GM21737 (cell line): ENCODE measurements at regions not wholly inside any gene's neighbourhood (a gene's known extent, or its start where the extent isn't known, plus 50 kb on each side); places are given as distances from the start of the nearest gene placed in this dataset.
"Not testable (repeated sequence)": the region's sequence is repeated elsewhere in the genome, so short reads cannot be mapped to it uniquely, and the experiment has no call there.

Experiments
- ATAC-seq: cut with Tn5 transposase; IDR thresholded peaks from one replicate; pipeline ENCODE4 v1.9.1; 2021; ENCODE audit warnings: mild to moderate bottlenecking, moderate library complexity; ENCODE audit not compliant: unreplicated experiment

DNA sequence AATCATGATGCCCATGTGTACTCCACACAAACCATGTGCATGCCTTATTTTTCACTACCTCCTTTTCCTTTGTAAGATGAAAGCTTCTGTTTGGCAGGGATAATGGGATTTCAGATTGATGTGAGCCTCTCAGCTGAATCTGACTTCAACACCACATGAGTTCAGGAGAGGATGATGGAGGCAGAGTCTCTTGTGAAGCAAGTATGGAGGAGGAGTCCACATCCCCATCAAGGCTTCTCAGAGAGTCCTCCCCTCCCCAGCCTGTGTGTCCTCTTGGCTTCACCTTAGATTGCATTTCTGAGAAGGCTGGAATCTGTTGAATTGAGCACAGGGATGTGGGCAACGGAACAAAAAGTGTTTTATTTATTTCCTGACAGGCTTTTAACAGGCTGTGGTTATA lies 370.4 kb downstream of the FAT3 start:
- ATAC-seq = no peak

DNA sequence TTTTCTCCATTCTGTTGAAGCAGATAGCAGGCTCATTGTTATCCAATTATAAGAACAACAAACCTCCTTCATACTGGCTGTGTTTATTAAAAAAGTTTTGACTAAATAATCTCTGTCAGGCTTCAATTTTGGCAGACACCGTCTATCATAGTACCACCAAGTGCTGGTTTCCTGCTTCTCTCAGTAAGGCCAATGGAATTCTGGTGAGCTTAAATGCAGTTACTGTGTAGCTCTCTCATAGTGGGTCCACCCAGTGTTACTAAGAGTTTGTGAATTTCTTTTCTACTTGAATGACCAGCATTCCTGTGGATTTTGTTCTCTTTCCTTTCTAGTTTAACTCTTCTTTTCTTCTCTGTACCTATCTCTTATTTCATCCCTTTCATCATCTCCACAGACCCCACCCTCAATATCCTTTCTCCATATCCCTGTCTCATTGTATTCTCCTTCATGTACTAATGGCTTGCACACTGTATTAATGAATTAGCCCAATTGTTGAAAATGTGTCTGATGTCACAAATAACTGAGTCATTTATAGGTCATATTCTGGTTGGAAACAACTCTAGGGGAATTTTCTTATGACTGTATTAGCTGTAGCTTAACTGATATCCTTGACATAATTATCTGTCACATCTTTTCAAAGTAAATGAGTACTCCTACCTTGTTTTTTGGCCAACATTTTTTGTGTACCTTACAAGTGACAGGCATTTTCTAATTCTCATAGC lies 372.1 kb downstream of the FAT3 start:
- ATAC-seq = no peak

DNA sequence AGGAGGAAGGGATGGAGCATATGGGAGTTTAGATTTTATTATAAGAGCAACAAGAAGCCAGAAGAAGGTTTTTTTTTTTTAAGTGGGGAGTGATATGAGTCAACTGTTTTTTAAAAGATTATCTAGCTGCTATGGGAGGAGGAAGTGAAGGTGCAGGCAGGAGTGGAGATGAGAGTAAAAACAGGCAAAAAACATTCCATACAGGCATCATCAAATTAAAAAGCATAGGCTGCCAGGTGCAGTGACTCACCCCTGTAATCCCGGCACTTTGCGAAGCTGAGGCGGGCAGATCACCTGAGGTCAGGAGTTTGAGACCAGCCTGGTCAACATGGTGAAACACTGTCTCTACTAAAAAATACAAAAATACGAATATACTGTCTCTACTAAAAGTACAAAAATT lies 368.4 kb upstream of the MTNR1B start:
- no peak for ATAC-seq

DNA sequence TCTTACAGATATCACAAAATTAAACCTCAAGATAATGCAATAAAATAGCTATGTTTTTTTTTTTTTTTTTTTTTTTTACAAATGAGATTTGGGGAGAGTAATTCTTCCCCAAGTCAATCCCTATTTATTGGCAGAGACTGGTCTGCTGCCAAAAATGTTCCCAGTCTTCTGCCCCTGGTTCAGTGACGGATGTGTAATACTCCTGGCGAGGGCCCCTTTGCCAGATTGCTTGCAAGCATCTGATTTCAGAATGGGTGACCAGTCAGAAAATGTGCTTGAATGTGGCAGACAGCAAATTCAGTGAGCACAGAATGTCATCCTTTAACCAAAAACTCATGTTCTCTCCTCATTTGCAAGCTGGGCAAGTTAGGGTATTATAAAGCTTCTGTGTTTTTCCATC lies 363.8 kb upstream of the MTNR1B start:
- ATAC-seq = no peak

DNA sequence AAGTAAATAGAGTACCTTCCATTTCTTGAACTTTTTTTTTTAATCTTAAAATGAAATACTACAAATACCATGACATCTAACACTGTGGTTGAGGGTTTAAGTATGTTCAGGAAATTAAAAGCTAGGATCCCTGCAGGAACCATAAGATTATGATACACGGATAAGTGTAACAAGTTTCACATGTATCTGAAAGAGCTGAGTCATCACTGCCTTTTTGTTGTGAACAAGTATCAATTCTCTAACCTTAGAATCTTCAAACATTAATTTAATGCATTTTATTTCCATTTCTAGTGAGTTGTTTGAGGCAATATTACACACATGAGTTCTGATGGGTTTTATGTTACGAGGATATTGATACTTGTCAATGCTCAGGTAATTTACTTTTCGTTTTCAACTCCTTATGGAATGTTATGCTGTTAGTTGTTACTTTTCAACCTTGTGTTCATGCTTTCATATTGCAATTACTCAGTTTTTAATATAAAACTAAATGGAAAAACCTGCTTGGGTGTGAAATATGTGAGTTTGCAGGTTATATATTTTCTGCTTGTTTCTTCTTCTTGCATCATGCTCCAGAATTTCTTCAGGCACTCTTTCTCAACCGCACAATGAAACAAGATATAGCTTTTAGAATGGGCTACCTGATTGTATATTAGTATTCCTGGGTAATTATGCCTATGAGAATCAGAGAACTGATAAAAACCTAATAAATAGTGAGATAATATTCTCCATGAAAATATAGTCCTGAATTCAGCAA lies 361.3 kb upstream of the MTNR1B start:
- no peak for ATAC-seq

DNA sequence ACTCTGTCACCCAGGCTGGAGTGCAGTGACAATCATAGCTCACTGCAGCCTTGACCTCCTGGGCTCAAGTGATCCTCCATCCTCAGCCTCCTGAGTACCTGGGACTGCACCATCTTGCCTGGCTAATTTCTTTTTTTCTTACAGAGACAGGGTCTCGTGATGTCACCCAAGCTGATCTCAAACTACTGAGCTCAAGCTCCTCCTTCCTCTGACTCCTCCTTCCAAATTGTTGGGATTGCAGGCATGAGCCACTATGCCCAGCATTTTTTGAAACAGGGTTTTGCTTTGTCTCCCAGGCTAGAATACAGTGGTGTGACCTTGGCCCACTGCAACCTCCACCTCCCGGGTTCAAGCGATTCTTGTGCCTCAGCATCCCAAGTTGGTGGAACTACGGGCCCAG lies 358.3 kb upstream of the MTNR1B start:
- ATAC-seq = no peak

DNA sequence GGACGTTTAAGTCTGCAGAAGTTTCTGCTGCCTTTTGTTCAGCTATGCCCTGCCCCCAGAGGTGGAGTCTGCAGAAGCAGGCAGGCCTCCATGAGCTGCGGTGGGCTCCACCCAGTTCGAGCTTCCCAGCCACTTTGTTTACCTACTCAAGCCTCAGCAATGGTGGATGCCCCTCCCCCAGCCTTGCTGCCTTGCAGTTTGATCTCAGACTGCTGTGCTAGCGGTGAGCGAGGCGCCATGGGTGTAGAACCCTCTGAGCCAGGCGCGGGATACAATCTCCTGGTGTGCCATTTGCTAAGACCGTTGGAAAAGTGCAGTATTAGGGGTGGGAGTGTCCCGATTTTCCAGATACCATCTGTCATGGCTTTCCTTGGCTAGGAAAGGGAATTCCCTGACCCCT lies 351.4 kb upstream of the MTNR1B start:
- ATAC-seq = not testable (repeated sequence)

DNA sequence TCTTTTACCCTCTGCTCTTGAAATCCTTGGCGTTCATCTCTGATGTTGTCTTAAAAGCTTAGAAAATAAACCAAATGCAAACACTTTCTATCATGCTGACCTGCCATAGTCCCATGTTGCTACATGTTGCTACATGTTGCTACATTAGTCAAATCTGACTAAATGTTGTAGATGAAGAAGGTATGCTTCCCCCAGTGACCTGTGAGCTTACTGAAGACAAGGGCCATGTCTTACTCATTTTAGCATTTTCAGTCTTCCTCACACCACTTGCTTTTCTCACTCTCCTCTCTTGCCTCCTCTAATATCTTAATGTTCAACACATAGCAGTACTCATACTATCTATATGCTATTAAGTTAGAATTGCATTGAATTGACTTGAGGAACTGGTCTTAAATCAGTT lies 346.4 kb upstream of the MTNR1B start:
- ATAC-seq = no peak

DNA sequence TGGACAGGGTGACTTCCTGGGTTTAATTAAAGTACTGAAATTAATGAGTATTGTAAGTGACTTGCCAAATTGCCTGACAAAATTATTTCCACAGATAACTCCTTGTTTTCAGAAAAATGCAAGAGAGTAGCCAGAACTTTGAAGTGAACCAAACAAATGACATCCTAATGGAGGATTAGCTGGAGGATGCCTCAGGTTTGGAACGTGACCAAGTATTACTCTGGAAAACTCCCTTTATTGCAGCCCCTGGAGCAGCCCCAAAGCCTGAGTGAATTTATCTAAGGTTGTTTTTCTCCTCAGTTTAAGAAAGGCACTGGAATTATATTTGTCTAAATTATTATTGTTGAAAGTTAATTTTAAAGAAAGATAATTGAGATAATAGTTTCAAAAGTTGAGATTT lies 343.6 kb upstream of the MTNR1B start:
- no peak for ATAC-seq

DNA sequence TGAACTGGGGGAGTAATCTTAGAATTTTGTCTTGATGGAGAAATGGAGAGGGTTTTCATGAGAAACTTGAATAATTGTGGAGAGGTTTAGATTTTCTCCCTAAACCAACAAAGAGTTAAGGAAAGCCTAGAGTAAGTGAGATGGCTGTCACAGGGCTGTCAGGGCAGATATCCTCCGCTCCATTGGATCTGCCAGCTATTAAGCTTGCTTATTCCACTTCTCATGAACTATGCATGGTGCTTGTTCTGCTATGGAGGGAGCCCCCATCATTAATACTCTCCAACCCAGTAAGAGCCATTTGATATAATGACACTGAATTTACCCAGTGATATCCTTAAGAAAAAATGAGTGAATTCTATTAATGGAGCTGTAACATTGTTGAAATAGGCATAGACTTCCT lies 342.8 kb upstream of the MTNR1B start:
- no peak for ATAC-seq

DNA sequence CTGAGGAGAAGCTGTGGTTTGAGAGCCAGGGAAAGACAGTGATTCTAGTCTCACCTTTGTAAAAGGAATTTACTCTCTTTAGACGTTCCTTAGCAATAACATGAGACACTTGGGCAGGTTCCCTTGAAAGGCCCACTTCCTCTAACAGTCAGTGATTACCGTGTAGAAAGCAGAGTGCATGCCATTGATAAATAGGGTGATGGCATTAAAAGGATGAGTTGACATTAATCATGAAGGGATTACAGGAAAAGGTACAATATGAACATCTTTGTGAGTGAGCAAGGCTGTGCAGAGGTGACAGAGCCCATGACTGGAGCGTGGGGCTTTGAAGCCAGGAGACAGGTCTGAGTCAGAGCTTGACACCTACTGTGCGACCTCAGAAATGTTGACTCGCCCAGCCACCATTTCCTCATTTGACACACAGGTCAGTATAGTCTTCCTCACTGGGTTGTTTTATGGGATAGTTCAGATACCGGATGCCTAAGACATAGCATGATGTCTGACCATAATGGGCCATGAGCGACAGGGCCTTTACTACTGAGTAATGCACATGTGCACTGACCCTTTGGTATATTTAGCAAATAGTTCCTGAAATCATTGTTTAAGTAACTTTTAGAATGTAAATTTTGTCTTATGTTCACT lies 341.7 kb upstream of the MTNR1B start:
- ATAC-seq = no peak

DNA sequence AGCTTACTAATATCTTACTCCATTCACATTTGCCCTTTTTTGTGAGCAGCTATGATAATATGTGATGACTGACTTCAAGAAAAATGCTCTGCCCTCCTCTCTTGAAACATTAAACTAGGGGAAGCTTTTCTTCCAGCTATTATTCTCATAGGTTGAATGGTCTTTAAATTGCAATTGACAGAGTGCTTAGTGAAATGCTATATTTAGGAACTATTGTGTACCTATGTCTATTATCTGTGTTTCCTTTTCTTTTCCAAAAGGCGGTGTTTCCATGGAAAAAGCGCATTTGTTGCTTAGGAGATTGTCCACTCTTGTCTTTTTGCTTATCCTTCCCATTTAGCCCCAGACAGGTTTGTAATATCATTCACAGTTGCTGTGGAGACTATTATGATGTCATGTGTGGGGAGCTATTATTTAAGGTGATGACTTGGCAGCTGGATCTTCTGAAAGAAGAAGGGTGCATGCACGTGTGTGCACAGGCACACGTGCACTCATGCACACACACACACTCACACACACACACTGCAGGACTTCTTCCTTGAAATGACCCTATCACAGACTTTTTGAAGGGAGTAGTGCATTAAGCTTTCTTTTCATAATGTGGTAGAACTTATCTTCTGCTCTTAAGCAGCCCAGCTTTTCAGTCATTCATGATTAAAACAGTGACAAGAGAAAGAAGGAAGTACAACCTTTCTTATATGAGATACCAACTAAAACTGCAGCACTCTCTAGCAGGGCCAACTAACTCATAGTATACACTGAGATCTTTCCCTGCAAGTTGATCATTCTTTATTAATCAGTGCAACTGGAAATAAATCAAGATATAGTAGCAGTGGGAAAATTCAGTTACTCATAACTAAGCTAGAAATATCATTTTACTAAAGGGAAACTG lies 340.8 kb upstream of the MTNR1B start:
- ATAC-seq = no peak

DNA sequence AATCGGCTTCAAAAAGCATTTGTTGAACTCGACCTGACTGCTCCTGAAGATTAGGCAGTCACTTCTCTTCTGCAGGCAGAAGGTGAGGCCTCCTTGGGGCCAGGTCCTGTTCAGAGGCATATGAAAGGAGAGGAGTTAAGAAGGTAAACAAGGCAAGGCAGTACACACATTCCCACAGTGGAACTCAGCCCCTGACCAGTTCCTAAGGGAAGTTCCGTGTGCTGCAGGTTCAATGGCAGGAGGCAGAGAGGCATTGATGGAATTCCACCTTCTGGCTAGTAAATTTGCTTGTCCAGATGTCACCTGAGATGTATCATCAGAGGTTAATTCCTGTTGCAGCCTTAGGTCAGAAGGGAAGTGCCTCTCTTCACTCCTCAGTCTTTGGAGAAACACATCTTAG lies 337.0 kb upstream of the MTNR1B start:
- ATAC-seq = no peak

DNA sequence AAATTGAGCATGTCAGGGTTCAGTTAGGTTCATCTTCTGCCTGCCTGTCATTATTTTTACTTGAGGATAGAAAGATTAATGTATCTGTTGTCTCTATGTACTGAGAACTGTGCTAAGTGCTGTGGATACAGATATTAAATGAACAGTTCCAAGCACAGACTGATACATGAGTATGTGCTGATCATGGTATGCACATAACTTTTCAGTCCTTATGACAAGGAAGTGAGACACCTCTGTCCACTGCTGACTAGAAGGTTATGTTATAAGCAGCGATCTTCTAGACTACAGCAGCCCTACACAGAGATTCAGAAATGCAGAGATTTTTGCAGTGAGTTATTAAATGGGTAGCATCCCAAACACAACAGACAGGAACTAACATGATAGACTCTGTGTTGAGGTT lies 335.6 kb upstream of the MTNR1B start:
- no peak for ATAC-seq

DNA sequence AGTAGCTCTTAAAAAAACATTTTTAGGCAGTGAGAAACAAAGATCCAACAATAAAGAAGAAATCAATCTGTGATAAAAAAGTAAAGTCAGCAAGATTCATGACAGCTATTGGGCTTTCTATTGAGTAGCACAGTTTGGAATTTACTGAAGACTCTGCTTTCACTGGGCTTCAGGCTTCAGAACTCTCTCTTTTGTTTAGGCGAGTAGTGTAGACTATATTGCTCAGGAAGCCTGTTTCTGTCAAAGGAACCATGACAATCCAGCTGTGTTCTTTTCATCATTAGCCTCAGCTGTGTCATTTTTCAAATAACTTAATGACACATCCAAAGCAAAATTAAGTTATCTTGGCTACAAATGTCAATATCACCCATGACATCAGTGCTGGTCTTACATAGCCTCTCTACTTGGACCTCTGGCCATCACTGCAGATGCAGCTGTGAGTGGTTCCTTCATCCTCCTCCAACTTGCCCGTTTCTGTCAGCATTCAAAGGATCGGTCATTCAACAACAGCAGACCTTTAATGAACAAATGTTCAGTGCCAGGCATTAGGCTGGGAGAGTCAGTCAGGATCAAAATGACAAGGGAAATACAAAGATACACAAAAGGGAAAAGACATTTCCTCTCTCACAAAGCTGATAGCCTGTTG lies 332.8 kb upstream of the MTNR1B start:
- ATAC-seq = no peak

DNA sequence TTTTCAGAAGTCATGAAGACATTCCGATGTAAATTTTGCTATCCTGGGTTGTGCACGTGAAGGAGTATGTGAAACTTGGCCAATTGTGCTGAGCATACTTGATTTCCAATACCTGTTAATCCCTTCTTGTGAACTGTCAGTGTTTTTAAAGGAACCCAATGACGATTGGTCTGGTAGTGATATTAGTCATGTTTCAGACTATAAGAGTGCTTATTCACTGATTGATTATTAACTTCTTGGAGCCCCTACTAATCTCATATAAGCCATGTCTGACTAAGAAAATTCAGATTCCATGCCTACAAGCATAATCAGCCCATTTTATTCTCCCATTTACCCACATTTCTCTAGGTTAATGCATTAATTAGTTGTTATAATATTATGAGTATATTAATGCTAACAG lies 330.8 kb upstream of the MTNR1B start:
- ATAC-seq = no peak

DNA sequence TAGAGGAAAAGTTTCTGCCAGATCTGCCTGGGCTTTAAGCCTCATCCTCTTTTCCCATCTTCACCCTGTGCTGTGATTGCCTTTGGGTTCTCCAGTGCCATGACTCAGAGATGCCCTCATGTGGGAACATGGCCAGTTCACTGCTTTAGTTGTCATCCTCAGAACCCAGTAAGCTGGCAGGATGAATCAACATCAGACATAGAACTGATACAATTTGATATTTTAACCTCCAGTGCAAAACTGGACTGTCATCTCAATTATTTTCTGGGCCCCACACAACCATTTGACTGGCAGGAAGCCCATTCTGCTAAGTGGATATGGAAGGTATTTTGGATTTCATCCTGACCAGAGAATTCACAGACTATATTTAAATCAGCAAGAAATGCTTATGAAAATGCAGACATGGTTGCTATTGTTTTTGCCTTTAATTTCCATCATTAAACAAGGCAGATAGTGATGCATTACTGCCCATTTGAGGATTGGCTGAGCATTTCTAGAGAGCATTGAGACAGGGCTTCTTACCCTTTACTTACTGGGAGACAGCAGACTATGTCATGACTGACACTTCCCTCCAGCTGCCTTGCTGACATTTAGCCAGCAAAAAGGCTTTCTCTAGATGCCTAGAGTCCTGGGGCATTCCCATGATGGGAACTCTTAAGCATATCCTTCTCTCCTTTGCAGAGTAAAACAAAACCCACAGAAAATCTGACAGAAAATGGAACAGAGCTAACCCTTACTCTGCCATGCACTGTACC lies 327.1 kb upstream of the MTNR1B start:
- no peak for ATAC-seq

DNA sequence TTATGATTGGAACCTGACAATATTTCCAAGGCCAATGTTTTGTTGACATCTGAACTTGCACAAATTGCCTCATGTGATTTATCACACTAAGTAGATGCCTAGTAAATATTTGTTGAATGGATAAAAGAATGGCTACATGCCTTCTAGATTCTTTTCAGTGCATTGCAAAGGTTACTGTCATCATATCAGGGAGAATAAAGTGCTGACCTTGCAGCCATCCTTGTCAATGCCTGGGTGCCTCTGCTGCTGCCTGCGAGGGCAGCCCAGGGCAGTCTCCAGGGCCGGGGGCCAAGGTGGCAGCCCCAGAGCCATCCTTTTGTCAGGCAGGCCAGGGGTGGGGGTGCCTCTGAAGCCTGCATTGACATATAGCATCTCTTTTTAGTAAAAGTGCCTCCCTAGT lies 325.6 kb upstream of the MTNR1B start:
- ATAC-seq = no peak

DNA sequence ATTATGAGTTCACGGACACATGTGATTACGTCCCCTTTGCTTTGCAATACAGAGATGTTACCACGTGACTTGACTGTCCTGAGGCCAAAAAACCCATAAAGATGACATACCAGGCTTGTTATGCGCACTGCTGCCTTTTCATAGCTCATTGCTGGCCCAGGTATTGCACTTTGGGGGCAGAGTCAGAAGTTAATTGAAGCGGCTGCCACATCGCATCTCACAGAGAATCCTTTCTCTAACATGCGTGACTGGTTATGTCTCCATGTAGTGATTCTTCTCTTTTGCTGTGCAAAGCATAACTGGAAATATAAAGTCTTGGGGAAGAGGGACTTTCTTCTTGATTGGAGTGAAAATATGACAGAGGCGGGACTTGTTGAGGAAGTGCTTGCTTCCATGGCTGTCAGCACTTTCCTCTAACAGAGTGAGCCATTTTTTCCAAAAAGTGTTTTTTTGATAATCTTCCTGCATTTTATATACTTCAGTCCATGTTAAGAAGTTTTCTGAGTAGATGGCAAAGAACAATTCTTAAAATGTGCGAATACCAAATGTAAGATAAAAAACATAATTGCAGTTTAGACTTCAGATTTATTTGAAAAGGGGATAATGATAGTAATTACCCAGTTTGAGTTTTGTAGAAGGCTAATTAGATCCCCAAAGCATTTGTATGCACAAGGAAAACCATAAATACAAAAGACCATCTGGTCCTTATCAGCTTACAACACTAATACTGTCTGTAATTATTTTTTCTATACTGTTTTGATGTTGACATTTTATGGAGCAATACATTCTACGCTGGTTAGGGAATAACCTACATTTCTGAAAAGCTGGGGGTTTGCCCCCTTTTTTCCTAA lies 324.6 kb upstream of the MTNR1B start:
- no peak for ATAC-seq
